Esophagus squamous epithelium (tissue), 4 donors: ENCODE measurements at regions not wholly inside any gene's neighbourhood (a gene's known extent, or its start where the extent isn't known, plus 50 kb on each side); places are given as distances from the start of the nearest gene placed in this dataset.

Experiments
- CTCF ChIP-seq, 6 experiments: fragments of 450-650 bp in 4 of 6; fragments of 200-600 bp in 2 of 6; sonication (generic) in 2 of 6; IDR thresholded peaks; one replicate each; pipeline ENCODE4 v1.5.1; 2016 to 2019; ENCODE audit warnings: antibody characterized with exemption in 6 of 6, mild to moderate bottlenecking in 4 of 6, moderate library complexity in 4 of 6
- POLR2A ChIP-seq, 4 donors: fragments of 450-650 bp; IDR thresholded peaks; one replicate each; pipeline ENCODE4 v1.6.1; 2017; ENCODE audit warnings: antibody characterized with exemption in 4 of 4, mild to moderate bottlenecking in 4 of 4, moderate library complexity in 3 of 4

- no peak for TF ChIP-seq CTCF (IDR thresholded peaks at IDR 0.05)
- no peak for TF ChIP-seq POLR2A (IDR thresholded peaks at IDR 0.05)
These were observed 252.1 kb upstream of the RTL1 start for GRCh38 chr14:101155575-101155974.
